BLaER1 (cell line): ENCODE measurements at regions not wholly inside any gene's neighbourhood (a gene's known extent, or its start where the extent isn't known, plus 50 kb on each side); places are given as distances from the start of the nearest gene placed in this dataset.
"Not testable (repeated sequence)": the region's sequence is repeated elsewhere in the genome, so short reads cannot be mapped to it uniquely, and the experiment has no call there.

Experiments used
- H3K27ac ChIP-seq: shearing (Covaris generic); formaldehyde crosslinking; 2 replicates; pipeline ENCODE4 v1.8.1; 2022
- H3K27me3 ChIP-seq: shearing (Covaris generic); formaldehyde crosslinking; 2 replicates; pipeline ENCODE4 v1.8.1; 2022
- H3K36me3 ChIP-seq: shearing (Covaris generic); formaldehyde crosslinking; 2 replicates; pipeline ENCODE4 v1.8.1; 2022
- H3K4me1 ChIP-seq: shearing (Covaris generic); formaldehyde crosslinking; 2 replicates; pipeline ENCODE4 v1.8.1; 2022
- H3K4me2 ChIP-seq: shearing (Covaris generic); formaldehyde crosslinking; 2 replicates; pipeline ENCODE4 v1.8.1; 2022
- H3K4me3 ChIP-seq: shearing (Covaris generic); formaldehyde crosslinking; 2 replicates; pipeline ENCODE4 v1.8.1; 2022
- H3K9ac ChIP-seq: shearing (Covaris generic); formaldehyde crosslinking; 2 replicates; pipeline ENCODE4 v1.8.1; 2022
- H3K9me3 ChIP-seq: shearing (Covaris generic); formaldehyde crosslinking; 2 replicates; pipeline ENCODE4 v1.8.1; 2022
- H4K20me1 ChIP-seq: shearing (Covaris generic); formaldehyde crosslinking; 2 replicates; pipeline ENCODE4 v1.8.1; 2022
- Cebpa-rat ChIP-seq: shearing (Covaris generic); IDR thresholded peaks from 2 replicates; pipeline ENCODE4 v1.8.1; 2022

- H3K4me3 ChIP-seq, result no peak overlapping the region
- no peaks in the 10 kb centered on the region for H3K27me3 ChIP-seq
- H3K4me2 ChIP-seq, result no peak overlapping the region
- H4K20me1 ChIP-seq, result no peaks in the 10 kb centered on the region
- no peak overlapping the region for H3K27ac ChIP-seq
- no peaks in the 10 kb centered on the region; the same call in 1 of the 2 replicates for H3K9me3 ChIP-seq
- H3K36me3 ChIP-seq, result no peaks in the 10 kb centered on the region
- TF ChIP-seq Cebpa-rat, result no peak
- no peaks in the 10 kb centered on the region for H3K4me1 ChIP-seq
- no peak overlapping the region for H3K9ac ChIP-seq
Measured at GRCh38 chrX:3527811-3528210, 181.4 kb upstream of the MXRA5 start.

GRCh38 chrX:3527166-3527565, 180.7 kb upstream of the MXRA5 start:
- Histone ChIP-seq H4K20me1 (no peaks in the 10 kb centered on the region), H3K4me1 (peaks cover 6% of the 10 kb centered on the region), H3K9ac (no peak overlapping the region), H3K27ac (no peak overlapping the region), H3K27me3 (no peaks in the 10 kb centered on the region), H3K4me3 (no peak overlapping the region), H3K36me3 (no peaks in the 10 kb centered on the region), H3K4me2 (no peak overlapping the region), H3K9me3 (no peaks in the 10 kb centered on the region; the same call in 1 of the 2 replicates)
- no peak for TF ChIP-seq Cebpa-rat

- Histone ChIP-seq H4K20me1 (no peaks in the 10 kb centered on the region), H3K4me1 (peaks cover 8% of the 10 kb centered on the region), H3K9me3 (no peaks in the 10 kb centered on the region; the same call in 1 of the 2 replicates), H3K27me3 (no peaks in the 10 kb centered on the region), H3K4me2 (no peak overlapping the region), H3K36me3 (no peaks in the 10 kb centered on the region), H3K27ac (no peak overlapping the region), H3K9ac (no peak overlapping the region), H3K4me3 (no peak overlapping the region)
- no peak for TF ChIP-seq Cebpa-rat
Measured at GRCh38 chrX:3526731-3527130, 180.3 kb upstream of the MXRA5 start.

- no peak overlapping the region for H3K9ac ChIP-seq
- TF ChIP-seq Cebpa-rat, result no peak
- no peaks in the 10 kb centered on the region for H4K20me1 ChIP-seq
- H3K4me1 ChIP-seq, result peaks cover 8% of the 10 kb centered on the region
- H3K4me3 ChIP-seq, result no peak overlapping the region
- H3K27ac ChIP-seq, result no peak overlapping the region
- H3K9me3 ChIP-seq, result no peaks in the 10 kb centered on the region; the same call in 1 of the 2 replicates
- no peaks in the 10 kb centered on the region for H3K27me3 ChIP-seq
- no peak overlapping the region for H3K4me2 ChIP-seq
- H3K36me3 ChIP-seq, result no peaks in the 10 kb centered on the region
Measured at GRCh38 chrX:3526071-3526470, 179.6 kb upstream of the MXRA5 start.

- H3K4me2 ChIP-seq, result peak overlapping the region; percentile 11
- TF ChIP-seq Cebpa-rat, result no peak
Measured at GRCh38 chrX:3522101-3522650, 175.7 kb upstream of the MXRA5 start.

GRCh38 chrX:3521396-3521795, 174.9 kb upstream of the MXRA5 start:
- peaks cover 8% of the 10 kb centered on the region for H3K4me1 ChIP-seq
- H4K20me1 ChIP-seq, result no peaks in the 10 kb centered on the region
- no peak for TF ChIP-seq Cebpa-rat
- H3K27ac ChIP-seq, result no peak overlapping the region
- no peaks in the 10 kb centered on the region; the same call in 1 of the 2 replicates for H3K9me3 ChIP-seq
- no peaks in the 10 kb centered on the region for H3K27me3 ChIP-seq
- no peak overlapping the region for H3K4me2 ChIP-seq
- no peak overlapping the region for H3K4me3 ChIP-seq
- no peak overlapping the region for H3K9ac ChIP-seq
- H3K36me3 ChIP-seq, result no peaks in the 10 kb centered on the region

More at GRCh38 chrX:3522101-3522650, 175.7 kb upstream of the MXRA5 start:
- no peaks in the 10 kb centered on the region for H3K27me3 ChIP-seq
- H3K4me1 ChIP-seq, result peaks cover 8% of the 10 kb centered on the region
- H3K9ac ChIP-seq, result no peak overlapping the region
- H4K20me1 ChIP-seq, result no peaks in the 10 kb centered on the region
- H3K9me3 ChIP-seq, result no peaks in the 10 kb centered on the region; the same call in 1 of the 2 replicates
- no peaks in the 10 kb centered on the region for H3K36me3 ChIP-seq
- no peak overlapping the region for H3K4me3 ChIP-seq
- no peak overlapping the region for H3K27ac ChIP-seq

GRCh38 chrX:3520982-3521381, 174.5 kb upstream of the MXRA5 start:
- Histone ChIP-seq H3K9me3 (no peaks in the 10 kb centered on the region; the same call in 1 of the 2 replicates), H3K27ac (no peak overlapping the region), H3K4me1 (peaks cover 8% of the 10 kb centered on the region), H3K9ac (no peak overlapping the region), H3K36me3 (no peaks in the 10 kb centered on the region), H3K4me2 (no peak overlapping the region), H4K20me1 (no peaks in the 10 kb centered on the region), H3K4me3 (no peak overlapping the region), H3K27me3 (no peaks in the 10 kb centered on the region)
- TF ChIP-seq Cebpa-rat, result no peak

- no peak overlapping the region for H3K4me3 ChIP-seq
- H3K4me1 ChIP-seq, result peaks cover 8% of the 10 kb centered on the region
- TF ChIP-seq Cebpa-rat, result no peak
- H3K9me3 ChIP-seq, result no peaks in the 10 kb centered on the region; the same call in 1 of the 2 replicates
- H3K4me2 ChIP-seq, result no peak overlapping the region
- no peak overlapping the region for H3K9ac ChIP-seq
- no peaks in the 10 kb centered on the region for H3K27me3 ChIP-seq
- no peak overlapping the region for H3K27ac ChIP-seq
- no peaks in the 10 kb centered on the region for H3K36me3 ChIP-seq
- H4K20me1 ChIP-seq, result no peaks in the 10 kb centered on the region
Measured at GRCh38 chrX:3520458-3520857, 174.0 kb upstream of the MXRA5 start.

- not testable (repeated sequence) for H3K9me3 ChIP-seq, H3K4me2 ChIP-seq, H3K9ac ChIP-seq, H3K27ac ChIP-seq, H3K4me3 ChIP-seq, H3K4me1 ChIP-seq, H4K20me1 ChIP-seq, H3K27me3 ChIP-seq, H3K36me3 ChIP-seq
Measured at GRCh38 chrX:3519384-3519783, 172.9 kb upstream of the MXRA5 start.

- no peak overlapping the region for H3K27ac ChIP-seq
- no peaks in the 10 kb centered on the region for H4K20me1 ChIP-seq
- peaks cover 8% of the 10 kb centered on the region for H3K4me1 ChIP-seq
- H3K9me3 ChIP-seq, result no peaks in the 10 kb centered on the region; the same call in 1 of the 2 replicates
- no peaks in the 10 kb centered on the region for H3K36me3 ChIP-seq
- H3K27me3 ChIP-seq, result no peaks in the 10 kb centered on the region
- H3K4me2 ChIP-seq, result no peak overlapping the region
- no peak for TF ChIP-seq Cebpa-rat
- H3K9ac ChIP-seq, result no peak overlapping the region
- no peak overlapping the region for H3K4me3 ChIP-seq
Measured at GRCh38 chrX:3518870-3519269, 172.4 kb upstream of the MXRA5 start.

- TF ChIP-seq Cebpa-rat, result no peak
- Histone ChIP-seq H3K4me3 (no peak overlapping the region), H3K9ac (no peak overlapping the region), H3K36me3 (no peaks in the 10 kb centered on the region), H4K20me1 (no peaks in the 10 kb centered on the region), H3K9me3 (no peaks in the 10 kb centered on the region), H3K27me3 (no peaks in the 10 kb centered on the region), H3K4me1 (no peaks in the 10 kb centered on the region), H3K27ac (no peak overlapping the region), H3K4me2 (no peak overlapping the region)
Measured at GRCh38 chrX:3516051-3516541, 169.6 kb upstream of the MXRA5 start.
